ENCODE measurements at regions not wholly inside any gene's neighbourhood (a gene's known extent, or its start where the extent isn't known, plus 50 kb on each side); places are given as distances from the start of the nearest gene placed in this dataset.

- DNase-seq (ENCODE audit: low spot score), result no peak
- in situ Hi-C loops (cut with HindIII; ENCODE audit: low sequenced_read_pairs), result no loop called here
These were observed 358.3 kb upstream of the SALL1 start for GRCh38 chr16:51509336-51509735.

DNA sequence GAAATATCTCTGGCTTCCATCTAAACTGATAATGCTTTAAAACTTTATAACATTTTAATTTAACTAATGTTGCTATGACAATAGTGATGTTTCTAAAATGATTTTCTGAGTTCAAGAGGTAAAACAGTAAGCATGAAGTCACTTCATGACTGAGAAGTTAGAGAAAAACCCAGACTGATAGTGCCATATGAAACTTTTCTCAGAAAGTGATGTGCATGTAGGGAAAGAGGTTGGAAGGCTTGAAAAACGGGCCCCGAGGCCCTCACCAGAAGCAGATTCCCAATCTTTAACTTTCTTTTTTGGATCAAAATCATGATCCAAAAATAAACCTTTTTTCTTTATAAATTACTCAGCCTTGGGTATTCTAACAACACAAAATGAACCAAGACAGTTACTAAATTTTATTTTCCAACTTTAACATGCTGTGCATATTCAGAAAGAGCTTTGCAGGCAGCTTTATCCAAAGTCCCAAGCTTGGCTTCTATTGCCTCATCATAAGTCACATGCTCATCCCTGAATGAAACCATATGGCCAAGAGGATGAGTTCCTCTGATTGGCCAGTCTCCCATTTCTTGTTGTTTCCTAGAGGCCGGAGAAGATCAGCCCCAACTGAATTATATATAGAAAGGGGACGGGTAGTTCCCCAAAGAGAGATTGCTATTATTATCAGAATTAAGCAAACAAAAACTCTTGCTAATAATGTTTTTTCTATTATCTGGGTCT lies 357.6 kb upstream of the SALL1 start:
- no peak for DNase-seq (ENCODE audit: low spot score)
- in situ Hi-C loops (cut with HindIII; ENCODE audit: low sequenced_read_pairs), result no loop called here

GRCh38 chr16:51507286-51507685 lies 356.2 kb upstream of the SALL1 start:
- in situ Hi-C loops (cut with HindIII; ENCODE audit: low sequenced_read_pairs), result no loop called here
- no peak for DNase-seq (ENCODE audit: low spot score)

- DNase-seq (ENCODE audit: low spot score), result no peak
- in situ Hi-C loops (cut with HindIII; ENCODE audit: low sequenced_read_pairs), result no loop called here
These were observed 349.2 kb upstream of the SALL1 start for GRCh38 chr16:51500306-51500705.

DNA sequence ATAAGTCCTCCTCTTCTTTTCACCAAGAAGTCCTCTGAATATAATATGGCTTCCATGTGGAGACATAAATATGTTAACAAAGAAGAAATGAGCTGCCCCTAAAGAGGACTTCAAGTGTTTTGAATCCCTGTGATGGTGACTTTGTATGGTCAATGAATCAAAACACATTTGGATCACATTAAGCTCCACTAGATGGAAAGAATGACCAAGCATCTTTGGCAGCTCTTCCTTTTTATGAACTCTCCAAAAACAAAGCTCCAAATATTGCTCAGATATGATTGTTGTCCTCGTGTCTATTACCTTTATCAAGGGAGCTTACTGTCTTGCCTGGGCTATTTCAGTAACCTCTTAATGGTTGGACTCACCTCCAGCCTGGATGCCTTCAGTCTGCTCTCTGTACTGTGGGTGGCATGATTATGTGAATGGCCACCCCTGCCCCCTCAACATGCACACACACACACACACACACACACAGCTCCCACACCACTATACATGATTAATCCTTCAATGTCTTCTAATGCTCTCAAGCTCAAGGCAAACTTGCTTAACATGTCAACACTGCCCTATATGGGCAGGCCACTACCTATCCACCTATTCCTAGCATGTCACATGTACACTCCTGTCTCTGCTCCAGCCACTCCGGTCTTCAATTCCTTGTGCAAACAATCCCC lies 346.6 kb upstream of the SALL1 start:
- no peak for DNase-seq (ENCODE audit: low spot score)
- in situ Hi-C loops (cut with HindIII; ENCODE audit: low sequenced_read_pairs), result no loop called here

DNA sequence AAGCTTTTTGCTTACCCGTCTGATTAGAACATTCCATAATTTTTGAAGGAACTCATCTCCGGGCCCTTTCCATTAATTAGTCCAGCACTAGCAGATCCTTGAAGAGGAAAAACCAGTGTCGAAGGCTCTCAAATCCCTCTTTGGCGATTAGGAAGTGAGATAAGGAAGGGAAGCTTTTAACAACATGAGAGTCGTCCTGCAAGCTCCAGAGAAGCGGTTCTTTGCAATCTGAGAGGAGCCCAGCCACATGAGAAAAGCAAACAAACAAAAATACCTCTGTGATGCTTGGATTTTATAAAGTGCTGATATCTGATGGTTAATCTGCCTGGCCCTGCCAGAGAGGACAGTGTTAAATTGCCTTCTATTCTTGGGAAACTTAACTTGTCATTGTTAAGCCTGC lies 339.8 kb upstream of the SALL1 start:
- no peak for DNase-seq (ENCODE audit: low spot score)
- in situ Hi-C loops (cut with HindIII; ENCODE audit: low sequenced_read_pairs), result no loop called here

GRCh38 chr16:51487880-51488279 lies 336.8 kb upstream of the SALL1 start:
- no peak for DNase-seq (ENCODE audit: low spot score)
- in situ Hi-C loops (cut with HindIII; ENCODE audit: low sequenced_read_pairs), result no loop called here

DNA sequence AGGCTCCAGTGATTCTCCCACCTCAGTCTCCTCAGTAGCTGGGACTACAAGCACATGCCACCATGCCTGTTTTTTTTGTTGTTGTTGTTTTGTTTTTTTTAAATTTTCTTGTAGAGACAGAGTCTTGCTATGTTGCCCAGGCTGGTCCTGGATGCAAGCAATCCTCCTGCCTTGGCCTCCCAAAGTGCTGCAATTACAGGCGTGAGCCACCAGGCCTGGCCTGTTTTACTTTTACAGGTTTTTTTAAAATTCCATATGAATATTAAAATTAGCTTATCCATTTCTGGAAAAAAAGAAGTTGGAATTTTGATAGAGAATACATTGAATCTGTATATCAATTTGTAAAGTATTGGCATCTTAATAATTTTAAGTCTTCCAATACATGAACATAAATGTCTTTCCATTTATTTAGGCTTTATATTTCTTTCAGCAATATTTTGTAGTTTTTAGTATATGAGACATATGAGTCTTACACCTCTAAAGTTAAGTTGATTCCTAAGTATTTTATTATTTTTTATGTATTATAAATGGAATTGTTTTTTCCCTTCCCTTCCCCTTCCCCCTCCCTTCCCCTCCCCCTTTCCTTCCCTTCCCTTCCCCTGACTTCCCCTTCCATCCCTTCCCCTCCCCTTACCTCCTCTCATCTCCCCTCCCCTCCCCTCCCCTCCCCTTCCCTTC lies 323.5 kb upstream of the SALL1 start:
- no peak for DNase-seq (ENCODE audit: low spot score)
- in situ Hi-C loops (cut with HindIII; ENCODE audit: low sequenced_read_pairs), result no loop called here

- no peak for DNase-seq (ENCODE audit: low spot score)
- in situ Hi-C loops (cut with HindIII; ENCODE audit: low sequenced_read_pairs), result no loop called here
These were observed 322.0 kb upstream of the SALL1 start for GRCh38 chr16:51473091-51473490.

DNA sequence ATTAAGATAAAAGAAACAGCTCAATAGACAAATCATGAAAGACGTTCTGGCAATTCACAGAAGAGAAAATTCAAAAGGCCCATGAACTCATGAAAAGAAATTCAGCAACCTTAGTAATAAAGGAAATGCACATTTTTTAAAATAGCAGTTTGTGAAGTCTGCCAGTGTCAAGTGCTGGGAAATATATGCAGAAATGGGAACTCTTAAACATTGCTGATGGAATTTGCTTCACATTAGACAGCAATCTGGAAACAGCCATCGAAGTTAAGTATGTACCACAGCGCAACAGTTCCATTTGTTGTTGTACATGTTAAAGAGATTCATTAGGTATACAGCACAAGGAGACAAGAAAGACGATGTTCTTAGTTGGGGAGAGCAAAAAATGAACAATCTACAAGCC lies 319.4 kb upstream of the SALL1 start:
- DNase-seq (ENCODE audit: low spot score), result no peak
- in situ Hi-C loops (cut with HindIII; ENCODE audit: low sequenced_read_pairs), result no loop called here

DNA sequence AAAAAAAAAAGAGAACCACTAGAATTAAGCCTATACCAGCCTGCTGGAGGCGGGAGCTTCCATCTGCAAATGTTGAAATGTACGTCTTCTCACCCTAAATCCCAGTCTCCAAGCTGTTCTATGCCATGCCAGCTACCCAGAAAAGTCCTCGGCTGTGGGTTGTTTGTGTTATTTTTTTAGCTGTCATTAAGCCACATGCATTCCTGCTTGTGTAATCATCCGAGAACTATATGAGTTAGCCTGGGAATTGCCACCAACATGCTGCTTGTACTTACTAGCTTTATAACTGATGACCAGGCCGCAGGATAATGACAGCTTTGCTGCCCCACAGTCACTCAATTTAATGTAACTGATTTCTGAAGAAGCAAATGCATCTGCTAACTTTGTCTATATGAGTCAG lies 313.9 kb upstream of the SALL1 start:
- in situ Hi-C loops (cut with HindIII; ENCODE audit: low sequenced_read_pairs), result no loop called here
- DNase-seq (ENCODE audit: low spot score), result no peak

DNA sequence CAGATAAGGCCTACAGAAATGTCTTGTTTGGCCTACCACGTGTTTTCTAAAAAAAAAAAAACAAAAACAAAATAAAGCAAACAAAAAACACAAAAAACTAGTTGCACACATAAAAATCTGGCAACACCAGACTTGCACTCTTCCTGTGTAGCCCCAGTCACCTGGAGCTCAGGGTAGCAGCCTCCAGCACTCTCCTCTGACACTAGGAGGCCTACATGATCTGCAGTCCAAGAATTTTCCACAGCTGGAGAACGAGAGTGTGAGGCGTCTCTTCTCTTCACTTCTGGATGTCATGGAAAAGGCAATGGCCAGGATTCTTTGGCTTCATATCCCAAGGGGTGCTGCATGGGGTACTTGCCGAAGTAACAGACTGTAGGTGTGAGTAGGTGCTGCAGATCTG lies 310.2 kb upstream of the SALL1 start:
- DNase-seq (ENCODE audit: low spot score), result no peak
- in situ Hi-C loops (cut with HindIII; ENCODE audit: low sequenced_read_pairs), result no loop called here

- in situ Hi-C loops (cut with HindIII; ENCODE audit: low sequenced_read_pairs), result no loop called here
- no peak for DNase-seq (ENCODE audit: low spot score)
These were observed 307.5 kb upstream of the SALL1 start for GRCh38 chr16:51458356-51459140.

- in situ Hi-C loops (cut with HindIII; ENCODE audit: low sequenced_read_pairs), result no loop called here
- no peak for DNase-seq (ENCODE audit: low spot score)
These were observed 306.7 kb upstream of the SALL1 start for GRCh38 chr16:51457775-51458174.

GRCh38 chr16:51455398-51455797 lies 304.3 kb upstream of the SALL1 start:
- in situ Hi-C loops (cut with HindIII; ENCODE audit: low sequenced_read_pairs), result no loop called here
- DNase-seq (ENCODE audit: low spot score), result no peak

DNA sequence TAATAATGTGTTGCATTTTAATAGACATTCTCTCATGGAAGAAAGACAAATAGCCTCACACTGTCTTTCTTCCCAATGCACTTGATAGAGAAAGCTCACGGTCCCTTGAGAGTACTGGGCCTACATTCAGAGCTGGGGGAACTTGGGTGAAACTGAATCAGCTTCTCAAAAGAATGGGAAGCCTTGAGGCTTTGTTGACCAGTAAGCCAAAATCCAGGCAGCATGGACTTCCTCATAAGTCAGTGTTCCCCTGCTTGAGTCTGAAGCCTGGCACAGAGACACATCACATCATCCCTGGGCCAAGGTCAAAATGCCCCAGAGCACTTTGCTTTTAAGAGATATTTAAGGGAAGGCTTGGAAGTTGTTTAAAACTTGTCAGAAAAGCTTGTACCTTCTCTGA lies 302.2 kb upstream of the SALL1 start:
- DNase-seq (ENCODE audit: low spot score), result no peak
- in situ Hi-C loops (cut with HindIII; ENCODE audit: low sequenced_read_pairs), result no loop called here

- no peak for DNase-seq (ENCODE audit: low spot score)
- in situ Hi-C loops (cut with HindIII; ENCODE audit: low sequenced_read_pairs), result no loop called here
These were observed 299.8 kb upstream of the SALL1 start for GRCh38 chr16:51450909-51451308.

- DNase-seq (ENCODE audit: low spot score), result no peak
- in situ Hi-C loops (cut with HindIII; ENCODE audit: low sequenced_read_pairs), result no loop called here
These were observed 299.3 kb upstream of the SALL1 start for GRCh38 chr16:51450376-51450775.

- no peak for DNase-seq (ENCODE audit: low spot score)
- in situ Hi-C loops (cut with HindIII; ENCODE audit: low sequenced_read_pairs), result no loop called here
These were observed 298.4 kb upstream of the SALL1 start for GRCh38 chr16:51449441-51449840.

DNA sequence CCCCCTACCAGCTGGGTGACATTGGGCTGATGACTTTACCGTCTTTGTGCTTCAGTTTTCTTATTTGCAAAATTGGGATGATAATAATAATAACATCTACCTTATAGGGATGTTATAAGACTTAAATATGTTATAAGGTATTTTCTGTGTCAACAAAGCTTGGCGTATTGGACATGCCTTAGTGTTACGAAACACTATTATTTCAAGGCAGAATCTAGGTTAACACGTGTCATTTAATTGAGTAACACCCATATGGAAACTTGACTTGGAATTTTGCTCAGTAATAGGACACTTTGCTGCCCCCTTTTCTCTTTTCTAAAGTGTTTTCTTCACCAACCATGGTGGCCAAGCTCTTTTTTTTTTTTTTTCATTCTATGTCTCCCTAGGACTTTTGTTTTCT lies 294.2 kb upstream of the SALL1 start:
- DNase-seq (ENCODE audit: low spot score), result no peak
- in situ Hi-C loops (cut with HindIII; ENCODE audit: low sequenced_read_pairs), result no loop called here
